ENCODE measurements at regions not wholly inside any gene's neighbourhood (a gene's known extent, or its start where the extent isn't known, plus 50 kb on each side); places are given as distances from the start of the nearest gene placed in this dataset.

DNA sequence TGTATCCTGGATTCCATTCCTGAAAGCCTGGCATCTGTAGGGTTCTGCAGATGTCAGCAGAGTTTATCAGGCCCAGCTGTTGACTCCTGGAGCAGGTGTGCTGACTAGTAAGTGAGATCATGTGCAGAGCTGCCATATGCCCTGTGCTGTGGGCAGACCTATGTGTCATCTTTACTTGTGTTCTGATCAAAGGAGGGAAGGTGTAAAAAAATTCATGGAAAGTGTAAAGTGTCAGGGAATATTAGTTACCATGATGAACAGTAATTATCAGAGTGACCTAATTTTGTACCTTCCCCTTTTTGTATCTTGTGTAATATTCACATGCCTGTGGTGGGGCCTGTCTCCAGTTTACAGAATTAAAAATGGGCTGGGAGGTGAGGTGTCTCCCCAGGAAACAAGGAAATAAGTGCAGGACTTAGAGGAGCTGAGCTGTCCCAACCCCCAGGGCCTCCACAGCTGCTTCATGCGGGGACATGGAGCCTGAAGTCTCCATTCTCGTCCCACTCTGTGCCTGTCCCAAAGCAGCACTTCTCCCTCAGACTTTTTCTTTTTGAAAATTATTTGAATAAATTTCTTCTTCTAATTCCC is 148.2 kb upstream of the GGTLC1 start:
- no peak for TF ChIP-seq CTCF (IDR thresholded peaks at IDR 0.05)
- TF ChIP-seq POLR2AphosphoS5 (IDR thresholded peaks at IDR 0.05; ENCODE audit: low read depth, low read length): no peak
- TF ChIP-seq TCF7L2 (IDR thresholded peaks at IDR 0.05; ENCODE audit: low read depth, low read length): no peak
